Keratinocyte (primary cell): ENCODE measurements at regions not wholly inside any gene's neighbourhood (a gene's known extent, or its start where the extent isn't known, plus 50 kb on each side); places are given as distances from the start of the nearest gene placed in this dataset.

Source experiments
- DNase-seq: peaks from one replicate; pipeline ENCODE4 v3.0.0-alpha.2; 2011; ENCODE audit warnings: low read depth, missing footprints, low spot score
- FAIRE-seq: peaks from 2 replicates; lab custom pipeline; 2011; peaks lifted over from hg19 to GRCh38; lab: Jason Lieb, UNC
- H2AFZ ChIP-seq: 2 replicates; pipeline ENCODE4 v1.6.0; 2012; ENCODE audit warnings: low read length, control low read depth, inconsistent platforms; ENCODE audit not compliant: control insufficient read depth
- H3K27ac ChIP-seq: 2 replicates; pipeline ENCODE4 v1.5.1; 2011; ENCODE audit warnings: low read length; ENCODE audit not compliant: control insufficient read depth, insufficient read depth
- H3K27me3 ChIP-seq: 3 replicates; pipeline ENCODE4 v1.6.0; 2011; ENCODE audit warnings: low read length; ENCODE audit not compliant: control insufficient read depth, insufficient read depth; ENCODE audit errors: extremely low read depth
- H3K36me3 ChIP-seq, 2 experiments: 2 replicates in 1 of 2; 3 replicates in 1 of 2; pipeline ENCODE4 v1.5.1; 2011; ENCODE audit warnings: low read length in 2 of 2, mild to moderate bottlenecking in 1 of 2; ENCODE audit not compliant: control insufficient read depth in 2 of 2, insufficient read depth in 2 of 2; ENCODE audit errors: extremely low read depth in 1 of 2
- H3K4me1 ChIP-seq: 3 replicates; pipeline ENCODE4 v1.5.1; 2011; ENCODE audit warnings: low read length; ENCODE audit not compliant: control insufficient read depth, insufficient read depth; ENCODE audit errors: extremely low read depth
- H3K4me2 ChIP-seq: 3 replicates; pipeline ENCODE4 v1.6.0; 2011; ENCODE audit warnings: low read depth, low read length; ENCODE audit not compliant: control insufficient read depth, insufficient read depth; ENCODE audit errors: extremely low read depth
- H3K4me3 ChIP-seq, 3 experiments: fragments of 200-600 bp in 1 of 3; sonication (generic) in 1 of 3; 2 replicates in 2 of 3; 3 replicates in 1 of 3; pipeline ENCODE4 v1.5.1; 2011 to 2016; ENCODE audit warnings: low read length in 3 of 3, mild to moderate bottlenecking in 3 of 3, control low read depth in 2 of 3, inconsistent platforms in 1 of 3, low read depth in 1 of 3, mixed read lengths in 1 of 3, mixed run types in 1 of 3, moderate library complexity in 1 of 3; ENCODE audit not compliant: control insufficient read depth in 2 of 3, insufficient read depth in 2 of 3; ENCODE audit errors: extremely low read depth in 1 of 3
- H3K79me2 ChIP-seq: 2 replicates; pipeline ENCODE4 v1.6.0; 2012; ENCODE audit warnings: low read length; ENCODE audit not compliant: control insufficient read depth, insufficient read depth
- H3K9ac ChIP-seq: 3 replicates; pipeline ENCODE4 v1.6.0; 2011; ENCODE audit warnings: low read length; ENCODE audit not compliant: control insufficient read depth, insufficient read depth; ENCODE audit errors: extremely low read depth
- H3K9me1 ChIP-seq: 3 replicates; pipeline ENCODE4 v1.6.0; 2011; ENCODE audit warnings: low read length; ENCODE audit not compliant: control insufficient read depth, insufficient read depth; ENCODE audit errors: extremely low read depth
- H3K9me3 ChIP-seq: 2 replicates; pipeline ENCODE4 v1.5.1; 2012; ENCODE audit warnings: low read depth, low read length; ENCODE audit not compliant: control insufficient read depth
- H4K20me1 ChIP-seq: 3 replicates; pipeline ENCODE4 v1.6.0; 2011; ENCODE audit warnings: low read length; ENCODE audit not compliant: control insufficient read depth, insufficient read depth; ENCODE audit errors: extremely low read depth
- CTCF ChIP-seq, 3 experiments: IDR thresholded peaks in 1 of 3; conservative IDR thresholded peaks in 1 of 3; optimal IDR thresholded peaks in 1 of 3; 2 replicates in 2 of 3; 3 replicates in 1 of 3; pipeline versions ENCODE3 to v1.5.1; 2011; ENCODE audit warnings: low read length in 3 of 3, mild to moderate bottlenecking in 3 of 3, moderate library complexity in 2 of 3, control low read depth in 1 of 3, inconsistent platforms in 1 of 3; ENCODE audit not compliant: insufficient read depth in 2 of 3; ENCODE audit errors: extremely low read depth in 1 of 3
- EZH2 ChIP-seq: IDR thresholded peaks from one replicate; pipeline ENCODE4 v1.6.1; 2012; ENCODE audit warnings: inconsistent platforms, mild to moderate bottlenecking, low read length, moderate library complexity
- dilution Hi-C: fragments of 300-500 bp; cut with MboI; formaldehyde crosslinking; loops from one replicate; pipeline ENCODE4 v1.7.0; 2020; ENCODE audit warnings: low sequenced_read_pairs; ENCODE audit not compliant: extremely low pct_ligation_motif_present

GRCh38 chr3:79886204-79886603, 118.4 kb upstream of the ROBO1 start:
- Histone ChIP-seq H3K79me2 (no peaks in the 10 kb centered on the region), H3K4me1 (no peaks in the 10 kb centered on the region), H2AFZ (no peak overlapping the region), H3K36me3 (no peaks in the 10 kb centered on the region), H4K20me1 (no peaks in the 10 kb centered on the region), H3K4me3 (no peak overlapping the region), H3K9ac (no peak overlapping the region), H3K9me1 (no peaks in the 10 kb centered on the region), H3K4me2 (no peak overlapping the region), H3K27me3 (no peaks in the 10 kb centered on the region), H3K27ac (no peak overlapping the region), H3K9me3 (no peaks in the 10 kb centered on the region)
- TF ChIP-seq CTCF (optimal IDR thresholded peaks at IDR 0.05 in 1 of 3, IDR thresholded peaks at IDR 0.05 in 1 of 3, conservative IDR thresholded peaks at IDR 0.05 in 1 of 3; ENCODE audit: extremely low read depth in 1 of 3, insufficient read depth in 2 of 3, low read length in 3 of 3) (no peak), EZH2 (no peak)
- dilution Hi-C loops, result no loop called here
- DNase-seq (no peak), FAIRE-seq (no peak)

DNA sequence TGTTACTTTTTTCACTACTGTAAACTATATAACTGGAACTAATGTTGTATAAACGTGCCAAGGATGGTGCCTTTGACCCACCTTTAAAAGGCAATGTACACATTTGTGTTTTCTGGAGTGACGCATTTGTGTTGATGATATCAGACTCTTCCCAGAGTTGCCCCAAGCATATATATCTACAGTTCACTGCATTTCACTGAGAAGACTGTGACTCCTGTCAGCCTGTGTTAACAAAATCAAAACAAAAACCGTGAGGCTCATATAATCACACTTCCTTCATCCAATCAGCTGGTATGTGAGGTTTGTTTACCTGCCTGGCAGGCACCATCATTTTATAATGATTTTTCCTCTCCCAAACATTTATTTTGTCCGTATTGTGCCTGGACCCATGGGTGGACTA, 117.6 kb upstream of the ROBO1 start:
- Histone ChIP-seq H3K9ac (no peak overlapping the region), H3K4me2 (no peak overlapping the region), H3K9me3 (no peaks in the 10 kb centered on the region), H3K27ac (no peak overlapping the region), H3K27me3 (no peaks in the 10 kb centered on the region), H3K4me1 (no peaks in the 10 kb centered on the region), H3K9me1 (no peaks in the 10 kb centered on the region), H3K4me3 (no peak overlapping the region), H4K20me1 (no peaks in the 10 kb centered on the region), H2AFZ (no peak overlapping the region), H3K36me3 (no peaks in the 10 kb centered on the region), H3K79me2 (no peaks in the 10 kb centered on the region)
- DNase-seq (no peak), FAIRE-seq (no peak)
- no peak for TF ChIP-seq CTCF (optimal IDR thresholded peaks at IDR 0.05 in 1 of 3, IDR thresholded peaks at IDR 0.05 in 1 of 3, conservative IDR thresholded peaks at IDR 0.05 in 1 of 3; ENCODE audit: extremely low read depth in 1 of 3, insufficient read depth in 2 of 3, low read length in 3 of 3)
- TF ChIP-seq EZH2, result no peak
- dilution Hi-C loops, result no loop called here
